HAP-1 (cell line): ENCODE measurements at regions not wholly inside any gene's neighbourhood (a gene's known extent, or its start where the extent isn't known, plus 50 kb on each side); places are given as distances from the start of the nearest gene placed in this dataset.

Source experiments
- DNase-seq, 2 experiments: peaks; one replicate each; pipeline ENCODE4 v3.0.0-alpha.2; 2016 to 2020; ENCODE audit warnings: low spot score in 2 of 2
- H3K27me3 ChIP-seq: fragments of 250-450 bp; sonication (Bioruptor Pico); 2 replicates; pipeline ENCODE4 v1.5.1; 2020; ENCODE audit warnings: low read depth, mild to moderate bottlenecking, moderate library complexity
- H3K36me3 ChIP-seq: fragments of 250-450 bp; sonication (Bioruptor Pico); replicated peaks from 2 replicates; pipeline ENCODE4 v1.5.1; 2020; ENCODE audit warnings: mild to moderate bottlenecking
- H3K4me1 ChIP-seq: fragments of 250-450 bp; sonication (Bioruptor Pico); 2 replicates; pipeline ENCODE4 v1.5.1; 2020; ENCODE audit warnings: mild to moderate bottlenecking
- H3K4me3 ChIP-seq: fragments of 250-450 bp; sonication (Bioruptor Pico); 2 replicates; pipeline ENCODE4 v1.5.1; 2020; ENCODE audit warnings: mild to moderate bottlenecking, moderate library complexity
- H3K9me3 ChIP-seq: fragments of 250-450 bp; sonication (Bioruptor Pico); 2 replicates; pipeline ENCODE4 v1.5.1; 2020; ENCODE audit warnings: mild to moderate bottlenecking, moderate library complexity
- in situ Hi-C: fragments of 300-500 bp; cut with MboI; formaldehyde crosslinking; loops from 3 replicates; pipeline ENCODE4 v1.14.3; 2020; ENCODE audit warnings: low sequenced_read_pairs, inconsistent platforms, mixed read lengths

DNA sequence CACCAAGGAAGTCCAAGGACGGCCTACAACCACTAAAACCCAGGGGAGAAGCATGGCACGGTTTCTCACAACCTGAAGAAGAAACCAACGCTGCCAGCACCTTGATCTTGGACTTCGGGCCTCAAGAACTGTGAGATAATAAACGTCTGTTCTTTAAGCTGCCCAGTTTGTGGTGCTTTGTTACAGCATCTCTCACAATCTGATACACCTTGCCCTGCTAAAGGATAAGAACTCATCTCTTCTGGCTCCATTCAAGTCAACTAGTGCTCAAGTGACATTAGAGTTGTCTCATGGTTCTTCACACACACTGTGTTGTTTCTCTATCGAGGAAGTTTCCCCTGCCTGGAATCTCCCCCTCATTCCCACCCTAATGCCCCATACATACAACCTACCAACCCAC lies 314.4 kb upstream of the RUNX1 start:
- DNase-seq, result no peak
- no peak overlapping the region for H3K4me3 ChIP-seq
- in situ Hi-C loops, result no loop called here
- H3K27me3 ChIP-seq, result no peaks in the 10 kb centered on the region
- no peaks in the 10 kb centered on the region for H3K36me3 ChIP-seq
- H3K4me1 ChIP-seq, result no peaks in the 10 kb centered on the region
- no peaks in the 10 kb centered on the region for H3K9me3 ChIP-seq

DNA sequence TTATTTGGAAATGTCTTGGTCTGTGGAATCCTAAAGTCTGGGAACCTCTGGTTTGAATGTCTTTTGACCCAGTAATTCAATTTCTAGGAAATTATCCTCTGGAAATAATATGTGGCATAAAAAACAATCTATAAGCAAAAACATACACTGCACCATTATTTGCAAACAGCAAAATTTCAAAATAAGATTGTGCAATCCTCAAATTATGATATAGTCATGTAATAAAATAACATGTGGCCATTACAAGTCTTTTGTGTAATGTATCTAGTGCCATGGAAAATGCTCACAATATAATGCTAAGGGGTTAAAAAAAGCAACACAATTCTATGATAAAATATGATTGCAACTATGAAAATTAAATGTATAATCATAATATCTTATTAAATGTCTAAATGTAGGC lies 312.9 kb upstream of the RUNX1 start:
- in situ Hi-C loops, result no loop called here
- DNase-seq, result no peak
- Histone ChIP-seq H3K4me1 (no peaks in the 10 kb centered on the region), H3K36me3 (no peaks in the 10 kb centered on the region), H3K27me3 (no peaks in the 10 kb centered on the region), H3K9me3 (no peaks in the 10 kb centered on the region), H3K4me3 (no peak overlapping the region)

DNA sequence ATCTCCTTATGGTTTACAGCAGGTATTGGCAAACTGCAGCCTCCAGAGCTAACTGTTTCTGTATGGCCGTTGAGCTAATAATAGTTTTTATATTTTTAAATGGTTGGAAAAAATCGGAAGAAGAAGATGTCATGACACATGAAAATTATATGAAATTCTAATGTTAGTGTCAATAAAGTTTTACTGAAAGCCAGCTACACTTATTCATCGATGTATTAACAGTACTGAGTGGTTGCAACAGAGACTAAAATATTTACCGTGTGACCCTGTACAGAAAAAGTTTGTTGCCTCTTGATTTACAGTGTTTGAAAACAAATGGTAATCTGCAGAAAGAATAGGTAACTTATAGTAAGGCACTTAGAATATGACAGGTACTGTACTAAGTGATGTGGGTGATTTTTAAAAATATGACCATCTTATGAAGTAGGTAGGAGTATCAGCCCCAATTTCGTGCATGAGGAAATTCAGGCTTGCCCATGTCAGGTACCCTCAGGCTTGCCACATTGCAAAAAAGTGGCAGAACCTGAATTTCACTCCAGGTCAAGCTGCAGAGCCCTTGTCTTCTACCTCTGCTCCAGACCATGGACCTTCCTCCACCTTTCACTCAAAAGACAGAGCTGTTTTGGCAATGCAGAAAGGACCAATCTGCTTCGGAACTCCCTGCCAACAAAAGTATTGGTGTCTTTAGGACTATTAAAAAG lies 311.9 kb upstream of the RUNX1 start:
- no peak for DNase-seq
- no peaks in the 10 kb centered on the region for H3K27me3 ChIP-seq
- H3K9me3 ChIP-seq, result no peaks in the 10 kb centered on the region
- H3K4me1 ChIP-seq, result no peaks in the 10 kb centered on the region
- in situ Hi-C loops, result no loop called here
- no peak overlapping the region for H3K4me3 ChIP-seq
- no peaks in the 10 kb centered on the region for H3K36me3 ChIP-seq

DNA sequence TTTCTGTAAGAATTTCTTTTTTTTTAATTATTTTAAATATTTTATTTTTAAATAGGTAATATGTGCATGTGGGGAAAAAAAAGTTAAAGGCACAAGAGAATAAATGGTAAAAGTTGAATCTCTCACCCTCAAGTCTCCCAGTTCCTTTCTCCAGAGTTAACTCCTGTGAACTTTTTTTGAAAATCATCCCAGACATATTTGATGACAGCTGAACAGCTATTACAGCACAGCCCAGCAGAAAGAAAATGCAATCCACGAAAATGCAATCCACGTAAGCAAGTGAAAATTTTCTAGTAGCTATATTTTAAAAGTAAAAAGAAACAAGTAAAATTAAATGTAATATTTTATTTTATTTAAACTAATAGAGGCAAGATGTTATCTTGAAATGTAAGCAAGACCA lies 310.0 kb upstream of the RUNX1 start:
- in situ Hi-C loops, result no loop called here
- H3K27me3 ChIP-seq, result no peaks in the 10 kb centered on the region
- no peak for DNase-seq
- H3K9me3 ChIP-seq, result no peaks in the 10 kb centered on the region
- no peaks in the 10 kb centered on the region for H3K36me3 ChIP-seq
- no peak overlapping the region for H3K4me3 ChIP-seq
- H3K4me1 ChIP-seq, result no peaks in the 10 kb centered on the region

DNA sequence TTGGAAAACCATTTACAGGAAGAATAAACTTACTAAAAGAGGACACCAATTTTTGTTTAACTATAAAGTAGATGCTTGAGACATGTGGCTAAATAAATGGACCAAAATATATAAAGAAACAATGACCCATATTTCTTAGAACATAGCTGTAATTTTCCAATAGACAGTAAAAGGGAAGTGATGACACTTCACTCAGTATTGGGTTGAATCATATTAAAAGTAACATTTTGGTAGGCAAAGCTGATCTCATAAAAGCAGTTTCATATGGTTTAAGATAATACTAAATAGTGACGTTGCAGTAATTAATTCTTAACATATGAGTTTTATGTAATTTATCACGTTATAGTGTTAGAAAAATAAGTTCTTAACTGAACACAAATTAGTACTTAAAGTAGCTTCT lies 308.9 kb upstream of the RUNX1 start:
- Histone ChIP-seq H3K9me3 (no peaks in the 10 kb centered on the region), H3K27me3 (no peaks in the 10 kb centered on the region), H3K4me1 (no peaks in the 10 kb centered on the region), H3K36me3 (no peaks in the 10 kb centered on the region), H3K4me3 (no peak overlapping the region)
- no peak for DNase-seq
- in situ Hi-C loops, result no loop called here

DNA sequence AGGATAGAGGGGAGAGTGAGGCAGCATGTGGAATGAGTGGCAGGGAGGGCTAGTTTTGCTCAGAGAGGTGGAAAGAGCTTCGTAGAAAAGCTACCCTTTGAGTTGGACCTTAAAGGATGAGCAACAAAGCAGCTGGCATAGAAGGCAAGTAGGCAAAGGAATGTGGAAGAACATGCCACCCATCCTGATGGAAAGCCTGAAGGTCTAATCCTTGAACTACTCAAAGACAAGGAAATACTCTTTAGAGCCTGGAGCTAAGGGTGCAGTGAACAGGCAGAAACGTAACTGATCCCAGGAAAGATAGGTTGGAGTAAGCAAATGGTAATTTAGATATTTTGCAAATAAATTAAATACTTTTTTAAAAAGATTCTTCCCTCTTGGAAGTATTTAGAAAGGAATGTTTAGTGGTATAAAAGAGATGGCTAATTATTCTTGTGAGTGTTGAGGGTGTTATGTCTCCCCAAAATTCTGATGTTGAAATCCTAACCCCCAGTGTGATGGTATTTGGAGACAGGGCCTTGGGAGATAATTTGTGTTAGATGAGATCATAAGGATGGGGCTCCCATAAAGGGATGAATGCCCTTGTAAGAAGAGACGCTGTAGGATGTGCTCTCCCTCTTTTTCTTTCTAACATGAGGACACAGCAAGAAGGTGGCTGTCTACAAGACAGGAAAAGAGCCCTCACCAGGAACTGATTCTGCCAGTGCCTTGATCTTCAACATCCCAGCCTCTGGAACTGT lies 308.1 kb upstream of the RUNX1 start:
- Histone ChIP-seq H3K36me3 (no peaks in the 10 kb centered on the region), H3K4me3 (no peak overlapping the region), H3K9me3 (no peaks in the 10 kb centered on the region), H3K4me1 (no peaks in the 10 kb centered on the region), H3K27me3 (no peaks in the 10 kb centered on the region)
- DNase-seq, result no peak
- in situ Hi-C loops, result no loop called here

DNA sequence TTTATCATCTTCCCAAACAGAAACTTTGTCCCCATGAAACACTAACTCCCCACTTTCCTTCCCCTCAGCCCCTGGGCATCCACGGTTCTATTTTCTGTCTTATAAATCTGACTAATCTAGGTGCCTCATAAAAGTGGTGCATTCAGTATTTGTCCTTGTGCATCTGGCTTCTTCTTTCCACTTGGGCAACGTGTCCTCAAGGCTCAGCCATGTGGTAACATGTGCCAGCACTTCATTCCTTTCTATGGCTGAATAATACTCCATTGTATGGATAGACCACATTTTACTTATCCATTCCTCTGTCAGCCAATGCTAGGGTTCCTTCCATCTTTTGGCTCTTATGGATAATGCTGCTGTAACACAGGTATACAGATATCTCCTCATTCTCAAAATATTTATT lies 305.0 kb upstream of the RUNX1 start:
- in situ Hi-C loops, result no loop called here
- no peak for DNase-seq

DNA sequence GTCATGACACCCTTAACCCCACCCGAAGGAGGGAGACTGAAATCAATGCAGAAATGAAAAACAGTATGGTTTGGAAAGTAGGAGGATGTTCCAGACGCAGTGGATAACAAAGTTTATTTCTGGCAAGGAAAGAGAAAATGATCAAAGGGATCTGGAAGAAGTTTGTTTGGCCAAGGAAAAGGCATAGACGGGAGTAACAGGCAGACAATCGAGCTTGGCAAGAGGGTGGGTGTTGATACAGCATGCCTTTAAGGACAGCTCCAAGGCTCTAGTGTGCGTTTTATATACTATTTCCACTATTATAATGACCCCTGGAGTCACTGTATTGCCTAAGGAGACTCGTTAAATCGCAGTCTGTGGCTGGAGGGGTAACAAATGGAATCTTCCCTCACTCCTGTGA lies 303.7 kb upstream of the RUNX1 start:
- Histone ChIP-seq H3K27me3 (no peaks in the 10 kb centered on the region), H3K36me3 (no peaks in the 10 kb centered on the region)
- in situ Hi-C loops, result no loop called here

More for the DNA sequence above, 305.0 kb upstream of the RUNX1 start:
- Histone ChIP-seq H3K9me3 (0 out of 2 replicates have a peak, but pooled peaks cover 5% of the 10 kb centered on the region), H3K27me3 (no peaks in the 10 kb centered on the region), H3K4me3 (no peak overlapping the region), H3K36me3 (no peaks in the 10 kb centered on the region), H3K4me1 (no peaks in the 10 kb centered on the region)

DNA sequence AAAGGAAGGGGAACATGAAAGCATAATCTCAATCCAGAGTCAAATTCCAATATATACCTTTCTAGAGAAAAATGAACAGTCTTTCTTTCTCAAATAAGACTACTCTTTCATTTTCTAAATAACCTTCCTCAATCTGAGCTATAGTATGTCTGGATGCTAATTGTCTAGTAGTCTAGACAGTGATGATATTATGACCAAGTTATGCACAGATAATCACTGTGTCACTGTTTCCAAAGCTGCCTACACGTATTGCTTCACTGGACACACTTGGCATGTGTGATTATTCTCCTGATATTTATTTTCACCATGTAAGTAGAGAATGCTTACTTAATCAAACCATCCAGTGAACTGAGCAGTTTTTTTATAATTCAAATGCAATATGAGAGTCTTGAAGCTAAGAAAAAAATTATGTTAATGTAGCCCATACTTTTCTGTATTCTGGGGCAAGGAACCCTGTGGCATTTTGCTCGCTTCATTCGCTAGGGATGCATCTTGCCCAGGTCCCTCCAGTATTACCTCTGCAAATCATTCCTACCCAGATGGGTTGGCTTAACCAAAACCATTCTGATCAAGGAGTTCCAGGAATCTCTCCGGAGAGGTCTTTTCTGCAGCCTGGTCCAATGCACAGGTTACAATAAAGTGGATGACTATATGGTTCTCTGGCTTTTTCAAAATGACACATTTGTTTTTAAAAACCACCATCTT lies 303.1 kb upstream of the RUNX1 start:
- DNase-seq, result no peak
- Histone ChIP-seq H3K27me3 (no peaks in the 10 kb centered on the region), H3K4me3 (no peak overlapping the region), H3K9me3 (0 out of 2 replicates have a peak, but pooled peaks cover 5% of the 10 kb centered on the region), H3K36me3 (no peaks in the 10 kb centered on the region), H3K4me1 (no peaks in the 10 kb centered on the region)
- in situ Hi-C loops, result no loop called here

More for the DNA sequence above, 303.7 kb upstream of the RUNX1 start:
- Histone ChIP-seq H3K4me1 (no peaks in the 10 kb centered on the region), H3K4me3 (no peak overlapping the region), H3K9me3 (0 out of 2 replicates have a peak, but pooled peaks cover 5% of the 10 kb centered on the region)
- no peak for DNase-seq

DNA sequence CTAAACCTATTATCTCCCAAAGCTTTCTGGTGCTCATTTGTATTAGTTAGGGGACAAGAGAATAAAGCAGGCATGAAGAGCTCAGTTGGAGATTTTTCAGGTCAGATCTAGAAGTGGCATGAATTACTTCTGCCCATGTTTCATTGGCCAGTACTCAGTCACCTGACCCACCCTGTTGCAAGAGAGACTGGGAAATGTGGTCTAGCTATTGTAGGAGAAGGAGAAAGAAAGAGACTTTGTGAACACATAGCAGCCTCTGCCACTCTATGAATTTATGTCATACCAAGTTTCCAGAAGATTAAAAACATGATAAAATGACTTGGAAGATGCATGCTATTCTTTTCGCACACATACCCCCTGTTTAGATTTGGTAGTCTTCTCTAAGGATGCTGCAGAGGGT lies 302.3 kb upstream of the RUNX1 start:
- Histone ChIP-seq H3K36me3 (no peaks in the 10 kb centered on the region), H3K9me3 (0 out of 2 replicates have a peak, but pooled peaks cover 5% of the 10 kb centered on the region), H3K27me3 (no peaks in the 10 kb centered on the region), H3K4me3 (no peak overlapping the region), H3K4me1 (no peaks in the 10 kb centered on the region)
- in situ Hi-C loops, result no loop called here
- DNase-seq, result no peak

DNA sequence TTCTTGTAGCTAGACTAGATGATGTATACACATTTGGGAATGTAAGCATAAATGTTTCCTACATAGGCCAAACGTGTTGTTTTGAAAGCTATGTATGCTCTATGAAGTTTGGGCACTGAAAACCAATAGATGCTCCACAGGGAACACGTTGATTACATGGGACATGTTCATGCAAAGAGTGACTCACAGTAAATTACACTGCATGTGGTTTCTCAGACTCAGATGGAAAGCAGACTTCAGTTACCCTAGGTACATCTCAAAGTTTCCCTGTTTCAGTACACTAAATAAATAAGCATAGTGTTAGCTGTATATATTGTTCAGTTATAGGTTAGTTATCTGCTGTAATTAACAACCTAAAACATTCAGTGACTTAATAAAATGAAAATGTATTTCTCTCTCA lies 301.9 kb upstream of the RUNX1 start:
- H3K4me1 ChIP-seq, result no peaks in the 10 kb centered on the region
- H3K9me3 ChIP-seq, result 0 out of 2 replicates have a peak, but pooled peaks cover 5% of the 10 kb centered on the region
- H3K4me3 ChIP-seq, result no peak overlapping the region
- in situ Hi-C loops, result no loop called here
- no peaks in the 10 kb centered on the region for H3K36me3 ChIP-seq
- DNase-seq, result no peak
- no peaks in the 10 kb centered on the region for H3K27me3 ChIP-seq

DNA sequence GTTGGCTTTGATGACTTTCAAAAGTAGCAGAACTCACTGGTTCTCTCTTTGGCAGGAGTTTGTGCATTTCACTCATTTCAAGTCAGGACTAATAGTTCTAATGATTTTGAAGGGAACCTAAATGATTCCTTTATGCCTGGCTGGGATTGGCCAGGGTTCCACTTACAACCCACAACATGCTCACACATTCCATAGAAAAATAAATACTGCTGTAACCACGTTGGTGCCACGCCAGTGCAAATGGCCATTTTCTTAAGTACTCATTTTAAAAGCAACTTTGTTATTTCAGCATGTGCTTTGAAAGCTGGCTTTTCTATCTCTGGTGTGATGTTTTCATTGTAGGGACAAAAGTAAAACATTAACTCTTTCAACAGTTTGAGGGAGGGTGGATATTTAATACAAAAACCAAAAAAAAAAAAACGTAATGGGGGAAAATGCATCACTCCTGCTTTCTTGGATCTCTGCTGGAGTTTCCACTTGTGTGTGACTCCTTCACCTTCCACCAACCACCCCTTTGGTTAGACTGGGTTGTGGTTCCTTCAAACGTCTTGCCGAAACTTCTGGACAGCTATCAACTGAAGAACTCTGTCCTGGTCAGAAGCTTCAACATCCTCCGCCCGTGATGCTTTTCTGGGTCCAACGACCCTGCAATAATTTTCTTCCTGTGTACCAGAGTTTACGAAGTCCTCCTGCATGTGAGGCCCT lies 300.4 kb upstream of the RUNX1 start:
- Histone ChIP-seq H3K4me1 (no peaks in the 10 kb centered on the region), H3K27me3 (no peaks in the 10 kb centered on the region), H3K9me3 (0 out of 2 replicates have a peak, but pooled peaks cover 5% of the 10 kb centered on the region), H3K4me3 (no peak overlapping the region), H3K36me3 (no peaks in the 10 kb centered on the region)
- in situ Hi-C loops, result no loop called here
- DNase-seq, result no peak

DNA sequence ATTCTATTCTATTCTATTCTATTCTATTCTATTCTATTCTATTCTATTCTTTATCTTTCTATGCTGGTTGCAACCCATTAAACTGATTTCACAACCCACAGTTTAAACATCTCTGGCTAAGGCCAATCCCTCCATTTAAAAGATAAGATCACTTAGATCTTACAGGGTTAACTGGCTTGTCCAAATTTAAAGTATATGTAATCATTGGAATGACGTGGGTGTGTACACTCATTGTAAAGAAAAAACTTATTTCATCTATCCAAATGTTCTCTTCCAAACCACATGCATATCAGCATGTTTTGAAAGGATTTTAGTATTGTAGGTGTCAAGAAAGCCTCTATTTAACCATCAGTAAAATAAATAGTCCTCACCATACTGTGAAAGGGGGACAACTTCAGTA lies 299.6 kb upstream of the RUNX1 start:
- Histone ChIP-seq H3K9me3 (0 out of 2 replicates have a peak, but pooled peaks cover 5% of the 10 kb centered on the region), H3K36me3 (no peaks in the 10 kb centered on the region), H3K4me1 (no peaks in the 10 kb centered on the region), H3K27me3 (no peaks in the 10 kb centered on the region), H3K4me3 (no peak overlapping the region)
- in situ Hi-C loops, result no loop called here
- no peak for DNase-seq
